ENCODE measurements at regions not wholly inside any gene's neighbourhood (a gene's known extent, or its start where the extent isn't known, plus 50 kb on each side); places are given as distances from the start of the nearest gene placed in this dataset.

- Histone ChIP-seq H3K27ac (ENCODE audit: low read depth, low read length, severe bottlenecking) (no peak overlapping the region), H3K4me1 (ENCODE audit: control insufficient read depth, insufficient read depth, low read length, poor library complexity, severe bottlenecking) (no peaks in the 10 kb centered on the region), H3K4me3 (ENCODE audit: extremely low read depth, insufficient read depth, low read length, poor library complexity, severe bottlenecking) (no peak overlapping the region), H3K36me3 (ENCODE audit: control insufficient read depth, insufficient read depth, low read length) (no peaks in the 10 kb centered on the region), H3K9me3 (ENCODE audit: control insufficient read depth, low read length) (no peaks in the 10 kb centered on the region)
- WGBS, 2 experiments (ENCODE audit: insufficient coverage in 2 of 2) = 0 to 100% methylated on average over 1 of the region's 3 CpGs
Observed at GRCh38 chr4:180832073-180832472, 1411.1 kb upstream of the TENM3 start.

- Histone ChIP-seq H3K4me1 (ENCODE audit: control insufficient read depth, insufficient read depth, low read length, poor library complexity, severe bottlenecking) (no peaks in the 10 kb centered on the region), H3K27ac (ENCODE audit: low read depth, low read length, severe bottlenecking) (no peak overlapping the region), H3K4me3 (ENCODE audit: extremely low read depth, insufficient read depth, low read length, poor library complexity, severe bottlenecking) (no peak overlapping the region), H3K36me3 (ENCODE audit: control insufficient read depth, insufficient read depth, low read length) (no peaks in the 10 kb centered on the region), H3K9me3 (ENCODE audit: control insufficient read depth, low read length) (no peaks in the 10 kb centered on the region)
- 66% methylated on average over 5 of the region's 7 CpGs for WGBS, 2 experiments (ENCODE audit: insufficient coverage in 2 of 2)
Observed at GRCh38 chr4:180840142-180840541, 1403.1 kb upstream of the TENM3 start.

- H3K4me3 ChIP-seq (ENCODE audit: extremely low read depth, insufficient read depth, low read length, poor library complexity, severe bottlenecking) = no peak overlapping the region
Observed at GRCh38 chr4:180850318-180850940, 1392.8 kb upstream of the TENM3 start.

GRCh38 chr4:180852738-180853137 lies 1390.5 kb upstream of the TENM3 start:
- Histone ChIP-seq H3K36me3 (ENCODE audit: control insufficient read depth, insufficient read depth, low read length) (no peaks in the 10 kb centered on the region), H3K27ac (ENCODE audit: low read depth, low read length, severe bottlenecking) (no peak overlapping the region)
- WGBS, 2 experiments (ENCODE audit: insufficient coverage in 2 of 2) = 86 to 94% methylated on average over 2 to 3 of the region's 6 CpGs

More at GRCh38 chr4:180850318-180850940, 1392.8 kb upstream of the TENM3 start:
- Histone ChIP-seq H3K4me1 (ENCODE audit: control insufficient read depth, insufficient read depth, low read length, poor library complexity, severe bottlenecking) (no peaks in the 10 kb centered on the region), H3K27ac (ENCODE audit: low read depth, low read length, severe bottlenecking) (no peak overlapping the region), H3K9me3 (ENCODE audit: control insufficient read depth, low read length) (no peaks in the 10 kb centered on the region), H3K36me3 (ENCODE audit: control insufficient read depth, insufficient read depth, low read length) (no peaks in the 10 kb centered on the region)
- 88 to 100% methylated on average over 1 to 2 of the region's 4 CpGs for WGBS, 2 experiments (ENCODE audit: insufficient coverage in 2 of 2)

GRCh38 chr4:180855184-180855583 lies 1388.0 kb upstream of the TENM3 start:
- Histone ChIP-seq H3K27ac (ENCODE audit: low read depth, low read length, severe bottlenecking) (no peak overlapping the region), H3K9me3 (ENCODE audit: control insufficient read depth, low read length) (no peaks in the 10 kb centered on the region), H3K4me1 (ENCODE audit: control insufficient read depth, insufficient read depth, low read length, poor library complexity, severe bottlenecking) (no peaks in the 10 kb centered on the region), H3K36me3 (ENCODE audit: control insufficient read depth, insufficient read depth, low read length) (no peaks in the 10 kb centered on the region), H3K4me3 (ENCODE audit: extremely low read depth, insufficient read depth, low read length, poor library complexity, severe bottlenecking) (no peak overlapping the region)
- 29 to 70% methylated on average over 1 of the region's 2 CpGs for WGBS, 2 experiments (ENCODE audit: insufficient coverage in 2 of 2)

More at GRCh38 chr4:180852738-180853137, 1390.5 kb upstream of the TENM3 start:
- Histone ChIP-seq H3K9me3 (ENCODE audit: control insufficient read depth, low read length) (no peaks in the 10 kb centered on the region), H3K4me1 (ENCODE audit: control insufficient read depth, insufficient read depth, low read length, poor library complexity, severe bottlenecking) (no peaks in the 10 kb centered on the region), H3K4me3 (ENCODE audit: extremely low read depth, insufficient read depth, low read length, poor library complexity, severe bottlenecking) (no peak overlapping the region)

- no peak overlapping the region for H3K27ac ChIP-seq (ENCODE audit: low read depth, low read length, severe bottlenecking)
- H3K4me1 ChIP-seq (ENCODE audit: control insufficient read depth, insufficient read depth, low read length, poor library complexity, severe bottlenecking) = no peaks in the 10 kb centered on the region
- 76 to 89% methylated on average over 6 to 12 of the region's 12 CpGs for WGBS, 2 experiments (ENCODE audit: insufficient coverage in 2 of 2)
- H3K4me3 ChIP-seq (ENCODE audit: extremely low read depth, insufficient read depth, low read length, poor library complexity, severe bottlenecking) = no peak overlapping the region
- H3K9me3 ChIP-seq (ENCODE audit: control insufficient read depth, low read length) = no peaks in the 10 kb centered on the region
- no peaks in the 10 kb centered on the region for H3K36me3 ChIP-seq (ENCODE audit: control insufficient read depth, insufficient read depth, low read length)
Observed at GRCh38 chr4:180860089-180860720, 1383.0 kb upstream of the TENM3 start.

GRCh38 chr4:180861651-180862050 lies 1381.6 kb upstream of the TENM3 start:
- WGBS, 2 experiments (ENCODE audit: insufficient coverage in 2 of 2) = 97 to 98% methylated on average over 10 to 11 of the region's 11 CpGs
- no peak overlapping the region for H3K4me3 ChIP-seq (ENCODE audit: extremely low read depth, insufficient read depth, low read length, poor library complexity, severe bottlenecking)

GRCh38 chr4:180866933-180867643 lies 1376.1 kb upstream of the TENM3 start:
- no peaks in the 10 kb centered on the region for H3K4me1 ChIP-seq (ENCODE audit: control insufficient read depth, insufficient read depth, low read length, poor library complexity, severe bottlenecking)
- no peaks in the 10 kb centered on the region for H3K36me3 ChIP-seq (ENCODE audit: control insufficient read depth, insufficient read depth, low read length)
- no peak overlapping the region for H3K27ac ChIP-seq (ENCODE audit: low read depth, low read length, severe bottlenecking)
- H3K9me3 ChIP-seq (ENCODE audit: control insufficient read depth, low read length) = peaks cover 8% of the 10 kb centered on the region
- WGBS, 2 experiments (ENCODE audit: insufficient coverage in 2 of 2) = 81 to 87% methylated on average over 7 of the region's 16 CpGs
- no peak overlapping the region for H3K4me3 ChIP-seq (ENCODE audit: extremely low read depth, insufficient read depth, low read length, poor library complexity, severe bottlenecking)

More at GRCh38 chr4:180861651-180862050, 1381.6 kb upstream of the TENM3 start:
- H3K27ac ChIP-seq (ENCODE audit: low read depth, low read length, severe bottlenecking) = no peak overlapping the region
- peaks cover 6% of the 10 kb centered on the region for H3K9me3 ChIP-seq (ENCODE audit: control insufficient read depth, low read length)
- no peaks in the 10 kb centered on the region for H3K36me3 ChIP-seq (ENCODE audit: control insufficient read depth, insufficient read depth, low read length)
- H3K4me1 ChIP-seq (ENCODE audit: control insufficient read depth, insufficient read depth, low read length, poor library complexity, severe bottlenecking) = no peaks in the 10 kb centered on the region

GRCh38 chr4:180870623-180871022 lies 1372.6 kb upstream of the TENM3 start:
- Histone ChIP-seq H3K9me3 (ENCODE audit: control insufficient read depth, low read length) (peaks cover 7% of the 10 kb centered on the region), H3K36me3 (ENCODE audit: control insufficient read depth, insufficient read depth, low read length) (no peaks in the 10 kb centered on the region), H3K4me3 (ENCODE audit: extremely low read depth, insufficient read depth, low read length, poor library complexity, severe bottlenecking) (no peak overlapping the region), H3K27ac (ENCODE audit: low read depth, low read length, severe bottlenecking) (no peak overlapping the region), H3K4me1 (ENCODE audit: control insufficient read depth, insufficient read depth, low read length, poor library complexity, severe bottlenecking) (no peaks in the 10 kb centered on the region)
- WGBS, 2 experiments (ENCODE audit: insufficient coverage in 2 of 2) = 83 to 100% methylated on average over 1 of the region's 2 CpGs

GRCh38 chr4:180898305-180898704 lies 1344.9 kb upstream of the TENM3 start:
- no CpG with 5 or more reads among the region's 1 CpG for WGBS, 2 experiments (ENCODE audit: insufficient coverage in 2 of 2)
- Histone ChIP-seq H3K27ac (ENCODE audit: low read depth, low read length, severe bottlenecking) (no peak overlapping the region), H3K4me3 (ENCODE audit: extremely low read depth, insufficient read depth, low read length, poor library complexity, severe bottlenecking) (no peak overlapping the region), H3K4me1 (ENCODE audit: control insufficient read depth, insufficient read depth, low read length, poor library complexity, severe bottlenecking) (no peaks in the 10 kb centered on the region), H3K36me3 (ENCODE audit: control insufficient read depth, insufficient read depth, low read length) (no peaks in the 10 kb centered on the region), H3K9me3 (ENCODE audit: control insufficient read depth, low read length) (no peaks in the 10 kb centered on the region)

- no peak overlapping the region for H3K27ac ChIP-seq (ENCODE audit: low read depth, low read length, severe bottlenecking)
- WGBS, 2 experiments (ENCODE audit: insufficient coverage in 2 of 2) = 86 to 90% methylated on average over 3 of the region's 4 CpGs
- no peaks in the 10 kb centered on the region for H3K4me1 ChIP-seq (ENCODE audit: control insufficient read depth, insufficient read depth, low read length, poor library complexity, severe bottlenecking)
- no peaks in the 10 kb centered on the region for H3K9me3 ChIP-seq (ENCODE audit: control insufficient read depth, low read length)
- H3K36me3 ChIP-seq (ENCODE audit: control insufficient read depth, insufficient read depth, low read length) = no peaks in the 10 kb centered on the region
- no peak overlapping the region for H3K4me3 ChIP-seq (ENCODE audit: extremely low read depth, insufficient read depth, low read length, poor library complexity, severe bottlenecking)
Observed at GRCh38 chr4:180900781-180901180, 1342.4 kb upstream of the TENM3 start.

Measured in mesodermal cell (in vitro differentiated cells).